H1 (cell line): ENCODE measurements at regions not wholly inside any gene's neighbourhood (a gene's known extent, or its start where the extent isn't known, plus 50 kb on each side); places are given as distances from the start of the nearest gene placed in this dataset.

Source experiments
- CTCF ChIA-PET: fragments of 300-600 bp; sonication (Branson Sonifier 250); formaldehyde crosslinking; loops from one replicate; lab custom pipeline; 2021; ENCODE audit not compliant: partially characterized antibody; lab: Charles Lee
- POLR2A ChIA-PET: fragments of 300-600 bp; sonication (Branson Sonifier 250); formaldehyde crosslinking; loops from one replicate; lab custom pipeline; 2021; ENCODE audit warnings: inconsistent platforms; ENCODE audit not compliant: partially characterized antibody; lab: Charles Lee
- DNase-seq, 2 experiments: peaks; one replicate each; pipeline versions ENCODE4 v3.0.0 to v3.0.0-alpha.2; 2010 to 2022; ENCODE audit warnings: low spot score in 2 of 2, low read depth in 1 of 2, mixed read lengths in 1 of 2
- FAIRE-seq: peaks from 2 replicates; lab custom pipeline; 2011; peaks lifted over from hg19 to GRCh38; lab: Jason Lieb, UNC
- H2AFZ ChIP-seq: 2 replicates; pipeline ENCODE4 v1.8.1; 2012; ENCODE audit warnings: low read length, inconsistent platforms
- H2AK5ac ChIP-seq: 2 replicates; pipeline ENCODE4 v1.6.1; 2013; ENCODE audit warnings: low read depth, low read length
- H2BK120ac ChIP-seq: replicated peaks from 2 replicates; pipeline ENCODE3; 2013; ENCODE audit warnings: low read depth, low read length, inconsistent platforms
- H2BK12ac ChIP-seq: 2 replicates; pipeline ENCODE4 v1.6.1; 2013; ENCODE audit warnings: low read depth, low read length
- H2BK15ac ChIP-seq: 2 replicates; pipeline ENCODE4 v1.6.1; 2013; ENCODE audit warnings: low read length
- H2BK20ac ChIP-seq: 2 replicates; pipeline ENCODE4 v1.6.1; 2013; ENCODE audit warnings: low read length
- H2BK5ac ChIP-seq: 2 replicates; pipeline ENCODE4 v1.6.1; 2013; ENCODE audit warnings: low read depth, low read length
- H3K14ac ChIP-seq: 2 replicates; pipeline ENCODE4 v1.6.1; 2013; ENCODE audit warnings: inconsistent platforms; ENCODE audit not compliant: insufficient read length
- H3K18ac ChIP-seq: 2 replicates; pipeline ENCODE4 v1.6.1; 2013; ENCODE audit warnings: low read length; ENCODE audit errors: extremely low read depth
- H3K23ac ChIP-seq: 2 replicates; pipeline ENCODE4 v1.6.1; 2013; ENCODE audit warnings: inconsistent platforms; ENCODE audit not compliant: insufficient read length
- H3K23me2 ChIP-seq: 2 replicates; pipeline ENCODE4 v1.6.1; 2013; ENCODE audit warnings: low read depth, low read length
- H3K27ac ChIP-seq: 2 replicates; pipeline ENCODE4 v1.6.1; 2011; ENCODE audit warnings: low read depth, low read length, inconsistent platforms
- H3K27me3 ChIP-seq, 4 experiments: replicated peaks in 1 of 4; 1 replicate in 1 of 4; 2 replicates in 3 of 4; pipeline versions ENCODE4 v1.6.1 to v1.8.1; 2011 to 2013; ENCODE audit warnings: low read length in 3 of 4, mild to moderate bottlenecking in 3 of 4, inconsistent platforms in 2 of 4, mixed read lengths in 2 of 4, moderate library complexity in 1 of 4; ENCODE audit not compliant: control insufficient read depth in 3 of 4, insufficient read depth in 3 of 4; ENCODE audit errors: extremely low read depth in 1 of 4
- H3K36me3 ChIP-seq, 4 experiments: 2 replicates each; pipeline versions ENCODE4 v1.6.1 to v1.8.1; 2011 to 2013; ENCODE audit warnings: mild to moderate bottlenecking in 4 of 4, low read length in 3 of 4, moderate library complexity in 2 of 4, control low read depth in 1 of 4, inconsistent platforms in 1 of 4; ENCODE audit not compliant: insufficient read depth in 4 of 4, control insufficient read depth in 2 of 4
- H3K4ac ChIP-seq: replicated peaks from 2 replicates; pipeline ENCODE3; 2013; ENCODE audit warnings: low read length, low read depth, mixed read lengths, inconsistent platforms; ENCODE audit not compliant: insufficient read length
- H3K4me1 ChIP-seq, 4 experiments: replicated peaks in 1 of 4; 1 replicate in 1 of 4; 2 replicates in 3 of 4; pipeline versions ENCODE4 v1.6.1 to v1.8.1; 2011 to 2013; ENCODE audit warnings: low read length in 3 of 4, inconsistent platforms in 2 of 4, mixed read lengths in 1 of 4; ENCODE audit not compliant: insufficient read depth in 4 of 4, control insufficient read depth in 3 of 4
- H3K4me2 ChIP-seq, 2 experiments: 2 replicates each; pipeline versions ENCODE4 v1.6.1 to v1.8.1; 2011 to 2013; ENCODE audit warnings: low read depth in 2 of 2, low read length in 2 of 2, control low read depth in 1 of 2, inconsistent platforms in 1 of 2, mild to moderate bottlenecking in 1 of 2; ENCODE audit not compliant: insufficient read depth in 1 of 2
- H3K4me3 ChIP-seq, 4 experiments: fragments of 200-600, 300-600 bp in 1 of 4; sonication (generic), shearing (Covaris generic), sonication (Bioruptor Twin) in 1 of 4; 2 replicates each; pipeline versions ENCODE4 v1.5.1 to v1.8.1; 2011 to 2016; ENCODE audit warnings: low read length in 4 of 4, low read depth in 3 of 4, control low read depth in 2 of 4, inconsistent platforms in 2 of 4, mild to moderate bottlenecking in 2 of 4, mixed read lengths in 1 of 4, moderate library complexity in 1 of 4; ENCODE audit not compliant: insufficient read depth in 2 of 4; ENCODE audit errors: extremely low read depth in 1 of 4
- H3K56ac ChIP-seq: replicated peaks from 2 replicates; pipeline ENCODE3; 2013; ENCODE audit warnings: low read depth, mild to moderate bottlenecking, mixed read lengths, low read length, inconsistent platforms; ENCODE audit not compliant: insufficient read length
- H3K79me1 ChIP-seq: 2 replicates; pipeline ENCODE4 v1.6.1; 2013; ENCODE audit warnings: low read depth, low read length, control low read depth
- H3K79me2 ChIP-seq, 2 experiments: 2 replicates each; pipeline versions ENCODE4 v1.6.1 to v1.8.1; 2012 to 2013; ENCODE audit warnings: low read length in 2 of 2, mild to moderate bottlenecking in 2 of 2, inconsistent platforms in 1 of 2; ENCODE audit not compliant: insufficient read depth in 2 of 2, control insufficient read depth in 1 of 2
- H3K9ac ChIP-seq, 4 experiments: replicated peaks in 1 of 4; 1 replicate in 1 of 4; 2 replicates in 3 of 4; pipeline versions ENCODE4 v1.6.1 to v1.8.1; 2011 to 2013; ENCODE audit warnings: low read depth in 3 of 4, low read length in 3 of 4, control low read depth in 2 of 4, mild to moderate bottlenecking in 2 of 4, moderate library complexity in 2 of 4, inconsistent platforms in 1 of 4; ENCODE audit errors: extremely low read depth in 1 of 4
- H3K9me3 ChIP-seq, 2 experiments: 2 replicates each; pipeline versions ENCODE4 v1.6.1 to v1.8.1; 2012 to 2013; ENCODE audit warnings: mild to moderate bottlenecking in 2 of 2, moderate library complexity in 2 of 2, control low read depth in 1 of 2, inconsistent platforms in 1 of 2, low read depth in 1 of 2, low read length in 1 of 2, mixed read lengths in 1 of 2; ENCODE audit not compliant: insufficient read depth in 2 of 2
- H4K20me1 ChIP-seq, 2 experiments: replicated peaks in 1 of 2; 2 replicates each; pipeline versions ENCODE3 to v1.8.1; 2011 to 2013; ENCODE audit warnings: inconsistent platforms in 2 of 2, low read length in 2 of 2, mild to moderate bottlenecking in 1 of 2; ENCODE audit not compliant: insufficient read depth in 2 of 2, control insufficient read depth in 1 of 2
- H4K5ac ChIP-seq: 2 replicates; pipeline ENCODE4 v1.6.1; 2013; ENCODE audit warnings: low read length, low read depth, mixed read lengths, inconsistent platforms; ENCODE audit not compliant: insufficient read length
- H4K8ac ChIP-seq: 2 replicates; pipeline ENCODE4 v1.8.0; 2013; ENCODE audit warnings: mild to moderate bottlenecking, moderate library complexity, low read length, inconsistent platforms; ENCODE audit not compliant: insufficient read depth; ENCODE audit errors: extremely low read depth
- H4K91ac ChIP-seq: replicated peaks from 2 replicates; pipeline ENCODE3; 2013; ENCODE audit warnings: low read length, mixed read lengths, inconsistent platforms; ENCODE audit not compliant: insufficient read length
- EZH2 ChIP-seq: fragments of 200-600 bp; sonication (generic); IDR thresholded peaks from 2 replicates; pipeline ENCODE4 v1.7.1; 2012; ENCODE audit warnings: low read depth, mild to moderate bottlenecking, moderate library complexity, low read length, inconsistent platforms; ENCODE audit not compliant: severe bottlenecking
- GTF2F1 ChIP-seq: IDR thresholded peaks from 2 replicates; pipeline ENCODE4 v1.6.1; 2012; ENCODE audit warnings: low read depth, low read length, improper control_type of control experiment, borderline replicate concordance
- WGBS, 2 experiments: shearing (Covaris generic) in 1 of 2; methylation state at CpG; one replicate each; pipeline versions ENCODE4 v1.1.6 to v1.1.7; 2013 to 2015; ENCODE audit warnings: low lambda C conversion rate in 2 of 2, mixed read lengths in 2 of 2, inconsistent platforms in 1 of 2, low coverage in 1 of 2, missing lambda C conversion rate in 1 of 2; ENCODE audit not compliant: insufficient replicate concordance in 2 of 2, insufficient coverage in 1 of 2, insufficient read length in 1 of 2; ENCODE audit errors: extremely low coverage in 1 of 2, missing lambda C conversion rate in 1 of 2; 5-methylcytosine and 5-hydroxymethylcytosine counted together

DNA sequence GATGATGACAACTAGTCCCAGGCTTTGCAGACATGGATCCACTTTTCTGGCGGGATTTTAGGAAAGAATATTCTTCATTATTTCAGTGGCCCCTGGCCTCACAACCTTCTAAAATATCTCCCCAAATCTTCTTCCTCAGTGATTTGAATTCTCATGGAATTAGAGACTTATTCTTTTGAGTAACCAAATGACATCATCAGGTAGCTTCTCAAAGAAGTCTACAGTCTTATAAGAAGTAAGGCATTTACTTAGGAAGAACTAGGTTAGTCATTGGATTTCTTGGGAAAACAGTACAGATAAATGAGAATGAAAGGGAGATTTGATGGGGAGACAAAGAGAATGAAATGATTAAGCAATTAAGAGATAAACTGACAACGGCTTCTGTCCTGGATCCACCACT lies 201.1 kb upstream of the PROX1 start:
- no peaks in the 10 kb centered on the region for H3K4me1 ChIP-seq
- H3K79me1 ChIP-seq, result no peaks in the 10 kb centered on the region
- TF ChIP-seq GTF2F1, result no peak
- TF ChIP-seq EZH2, result no peak
- no peaks in the 10 kb centered on the region for H3K9me3 ChIP-seq
- no peak overlapping the region for H4K5ac ChIP-seq
- no peaks in the 10 kb centered on the region for H3K23me2 ChIP-seq
- no peak for DNase-seq
- H2AK5ac ChIP-seq, result no peak overlapping the region
- H2AFZ ChIP-seq, result no peak overlapping the region
- no peak overlapping the region for H3K4me3 ChIP-seq
- H3K14ac ChIP-seq, result no peak overlapping the region
- no peak overlapping the region for H2BK20ac ChIP-seq
- no peaks in the 10 kb centered on the region for H4K20me1 ChIP-seq
- no peak overlapping the region for H3K56ac ChIP-seq
- no peak overlapping the region for H2BK120ac ChIP-seq
- H4K91ac ChIP-seq, result no peak overlapping the region
- H2BK5ac ChIP-seq, result no peak overlapping the region
- H3K23ac ChIP-seq, result no peak overlapping the region
- no peaks in the 10 kb centered on the region for H3K36me3 ChIP-seq
- no peaks in the 10 kb centered on the region for H3K79me2 ChIP-seq
- CTCF ChIA-PET, result interaction anchor here (0.6 kb wide), 1 partner anchor 116 kb away, joined by 3 read pairs; no protein-coding TSS in a partner anchor
- H3K18ac ChIP-seq, result no peak overlapping the region
- FAIRE-seq, result no peak
- H3K4ac ChIP-seq, result no peak overlapping the region
- H3K27me3 ChIP-seq, result no peaks in the 10 kb centered on the region
- H2BK15ac ChIP-seq, result no peak overlapping the region
- no peak overlapping the region for H3K27ac ChIP-seq
- WGBS, 2 experiments, result 93% methylated on average over 2 of the region's 2 CpGs; no CpG with 5 or more reads in 1 of the 2 experiments
- H2BK12ac ChIP-seq, result no peak overlapping the region
- no peak overlapping the region for H3K9ac ChIP-seq
- POLR2A ChIA-PET, result no interaction called here
- no peak overlapping the region for H4K8ac ChIP-seq
- no peak overlapping the region for H3K4me2 ChIP-seq
